ENCODE measurements at regions not wholly inside any gene's neighbourhood (a gene's known extent, or its start where the extent isn't known, plus 50 kb on each side); places are given as distances from the start of the nearest gene placed in this dataset.
"Not testable (repeated sequence)": the region's sequence is repeated elsewhere in the genome, so short reads cannot be mapped to it uniquely, and the experiment has no call there.

- H3K4me1 ChIP-seq (replicated peaks): no peaks in the 10 kb centered on the region
- H3K4me3 ChIP-seq: no peak overlapping the region
- no peaks in the 10 kb centered on the region for H3K27me3 ChIP-seq (replicated peaks; ENCODE audit: insufficient read depth)
- H3K9me3 ChIP-seq: no peaks in the 10 kb centered on the region
- H3K27ac ChIP-seq: no peak overlapping the region
- no peak for DNase-seq (ENCODE audit: low spot score)
- H3K36me3 ChIP-seq: no peaks in the 10 kb centered on the region
- intact Hi-C loops (cut with DNase I): no loop called here
- 57% methylated on average over 2 of the region's 2 CpGs for WGBS
- no peak for TF ChIP-seq POLR2AphosphoS5 (IDR thresholded peaks at IDR 0.05)
- TF ChIP-seq POLR2A (IDR thresholded peaks at IDR 0.05): no peak
- TF ChIP-seq CTCF (IDR thresholded peaks at IDR 0.05): no peak
Observed at GRCh38 chr1:157301477-157302198, 163.4 kb upstream of the ETV3 start.

- H3K4me3 ChIP-seq; H3K9me3 ChIP-seq; H3K27ac ChIP-seq; H3K36me3 ChIP-seq; intact Hi-C loops (cut with DNase I); H3K27me3 ChIP-seq (replicated peaks; ENCODE audit: insufficient read depth); DNase-seq (ENCODE audit: low spot score); H3K4me1 ChIP-seq (replicated peaks): not testable (repeated sequence)
- WGBS: 93% methylated on average over 10 of the region's 10 CpGs
Observed at GRCh38 chr1:157294387-157295145, 156.4 kb upstream of the ETV3 start.

GRCh38 chr1:157292809-157293564 is 154.8 kb upstream of the ETV3 start:
- H3K4me3 ChIP-seq: no peak overlapping the region
- H3K27ac ChIP-seq: no peak overlapping the region
- H3K27me3 ChIP-seq (replicated peaks; ENCODE audit: insufficient read depth): no peaks in the 10 kb centered on the region
- no peaks in the 10 kb centered on the region for H3K4me1 ChIP-seq (replicated peaks)
- DNase-seq (ENCODE audit: low spot score): no peak
- H3K9me3 ChIP-seq: no peaks in the 10 kb centered on the region
- no peaks in the 10 kb centered on the region for H3K36me3 ChIP-seq
- intact Hi-C loops (cut with DNase I): no loop called here
- TF ChIP-seq POLR2A (IDR thresholded peaks at IDR 0.05) (no peak), POLR2AphosphoS5 (IDR thresholded peaks at IDR 0.05) (no peak), CTCF (IDR thresholded peaks at IDR 0.05) (no peak)
- 51% methylated on average over 4 of the region's 4 CpGs for WGBS

- H3K27me3 ChIP-seq (replicated peaks; ENCODE audit: insufficient read depth): no peaks in the 10 kb centered on the region
- H3K4me1 ChIP-seq (replicated peaks): no peaks in the 10 kb centered on the region
- no peak for DNase-seq (ENCODE audit: low spot score)
- TF ChIP-seq CTCF (IDR thresholded peaks at IDR 0.05) (no peak), POLR2A (IDR thresholded peaks at IDR 0.05) (no peak), POLR2AphosphoS5 (IDR thresholded peaks at IDR 0.05) (no peak)
- no peaks in the 10 kb centered on the region for H3K36me3 ChIP-seq
- no peaks in the 10 kb centered on the region for H3K9me3 ChIP-seq
- intact Hi-C loops (cut with DNase I): no loop called here
- WGBS: 89% methylated on average over 6 of the region's 6 CpGs
- no peak overlapping the region for H3K4me3 ChIP-seq
- H3K27ac ChIP-seq: no peak overlapping the region
Observed at GRCh38 chr1:157292302-157292701, 154.1 kb upstream of the ETV3 start.

GRCh38 chr1:157291083-157291482 is 152.9 kb upstream of the ETV3 start:
- TF ChIP-seq POLR2A (IDR thresholded peaks at IDR 0.05) (no peak), CTCF (IDR thresholded peaks at IDR 0.05) (no peak), POLR2AphosphoS5 (IDR thresholded peaks at IDR 0.05) (no peak)
- Histone ChIP-seq H3K27me3 (replicated peaks; ENCODE audit: insufficient read depth) (no peaks in the 10 kb centered on the region), H3K9me3 (no peaks in the 10 kb centered on the region), H3K27ac (no peak overlapping the region), H3K4me1 (replicated peaks) (no peaks in the 10 kb centered on the region), H3K4me3 (no peak overlapping the region), H3K36me3 (no peaks in the 10 kb centered on the region)
- intact Hi-C loops (cut with DNase I): no loop called here
- no peak for DNase-seq (ENCODE audit: low spot score)
- 71% methylated on average over 2 of the region's 2 CpGs for WGBS

All from prostate gland (tissue), 2 donors.